Adrenal gland (tissue), 9 donors: ENCODE measurements at regions not wholly inside any gene's neighbourhood (a gene's known extent, or its start where the extent isn't known, plus 50 kb on each side); places are given as distances from the start of the nearest gene placed in this dataset.
"Not testable (repeated sequence)": the region's sequence is repeated elsewhere in the genome, so short reads cannot be mapped to it uniquely, and the experiment has no call there.

ENCODE experiments used
- DNase-seq, 7 donors: peaks; one replicate each; pipeline ENCODE4 v3.0.0-alpha.2; 2019 to 2020
- H3K27ac ChIP-seq, 5 donors: fragments of 200-600 bp; sonication (generic) in 4 of 5; 1 replicate in 3 of 5; 2 replicates in 2 of 5; pipeline versions ENCODE4 v1.5.1 to v1.8.0; 2016 to 2020; ENCODE audit warnings: mild to moderate bottlenecking in 1 of 5
- H3K27me3 ChIP-seq: fragments of 200-600 bp; 2 replicates; pipeline ENCODE4 v1.8.0; 2021
- H3K36me3 ChIP-seq, 2 donors: fragments of 200-600 bp; replicated peaks in 1 of 2; 1 replicate in 1 of 2; 2 replicates in 1 of 2; pipeline versions ENCODE4 v1.5.1 to v1.8.0; 2018 to 2022
- H3K4me1 ChIP-seq, 2 donors: fragments of 200-600 bp; replicated peaks in 1 of 2; 1 replicate in 1 of 2; 2 replicates in 1 of 2; pipeline versions ENCODE4 v1.5.1 to v1.8.0; 2018 to 2021
- H3K4me3 ChIP-seq, 4 donors: fragments of 200-600 bp; sonication (generic) in 3 of 4; one replicate each; pipeline ENCODE4 v1.5.1; 2016 to 2018
- H3K9me3 ChIP-seq, 3 donors: fragments of 200-600 bp; sonication (generic) in 1 of 3; replicated peaks in 1 of 3; 1 replicate in 2 of 3; 2 replicates in 1 of 3; pipeline versions ENCODE4 v1.5.1 to v1.8.0; 2016 to 2021
- CTCF ChIP-seq, 6 experiments: fragments of 450-650 bp in 4 of 6; fragments of 200-600 bp in 2 of 6; sonication (generic) in 1 of 6; IDR thresholded peaks; 1 replicate in 5 of 6; 2 replicates in 1 of 6; pipeline versions ENCODE4 v1.5.1 to v1.8.0; 2016 to 2021; ENCODE audit warnings: antibody characterized with exemption in 6 of 6, mild to moderate bottlenecking in 2 of 6, moderate library complexity in 1 of 6
- POLR2A ChIP-seq, 2 donors: fragments of 450-650 bp; IDR thresholded peaks; one replicate each; pipeline ENCODE4 v1.6.1; 2017; ENCODE audit warnings: antibody characterized with exemption in 2 of 2, mild to moderate bottlenecking in 2 of 2, moderate library complexity in 1 of 2
- WGBS, 4 donors: extraction: QIAGEN DNeasy Blood & Tissue Kit in 2 of 4; methylation state at CpG; one replicate each; pipeline versions ENCODE4 v1.1.5 to v1.1.7; 2013 to 2017; 5-methylcytosine and 5-hydroxymethylcytosine counted together
- intact Hi-C, 2 donors: fragments of 100-400 bp; cut with DNase I; formaldehyde crosslinking; loops; one replicate each; pipeline versions ENCODE4 v1.14.1 to v1.15.0; 2022 to 2023
- donor health status: healthy with polysubstance abuse.
- donor health status: Bipolar disorder and iron deficiency.
- donor health status: DM: yes; HTN: yes; CAD: no.
- donor health status: DM: no; HTN: no; CAD: no.
- donor health status: DM: no; HTN: no; CAD: no.

- Histone ChIP-seq H3K36me3 (no peaks in the 10 kb centered on the region), H3K4me1 (no peaks in the 10 kb centered on the region), H3K9me3 (no peaks in the 10 kb centered on the region), H3K27me3 (no peaks in the 10 kb centered on the region), H3K4me3 (no peak overlapping the region), H3K27ac (no peak overlapping the region)
- TF ChIP-seq POLR2A (IDR thresholded peaks at IDR 0.05) = no peak
- TF ChIP-seq CTCF (IDR thresholded peaks at IDR 0.05) = no peak
- no peak for DNase-seq
- WGBS, 4 donors = 52 to 62% (median 56%) methylated on average over 7 of the region's 7 CpGs
- intact Hi-C loops = no loop called here
Measured at GRCh38 chr15:57797568-57798267, 91.2 kb downstream of the POLR2M start.

GRCh38 chr15:57806003-57806402, 99.5 kb downstream of the POLR2M start:
- Histone ChIP-seq H3K27me3 (no peaks in the 10 kb centered on the region), H3K4me1 (no peaks in the 10 kb centered on the region), H3K27ac (no peak overlapping the region), H3K36me3 (no peaks in the 10 kb centered on the region), H3K4me3 (no peak overlapping the region), H3K9me3 (no peaks in the 10 kb centered on the region)
- 70 to 80% (median 73%) methylated on average over 7 of the region's 7 CpGs for WGBS, 4 donors
- DNase-seq = no peak
- TF ChIP-seq POLR2A (IDR thresholded peaks at IDR 0.05) = no peak
- no peak for TF ChIP-seq CTCF (IDR thresholded peaks at IDR 0.05)
- intact Hi-C loops = no loop called here

GRCh38 chr15:57809285-57809684, 102.8 kb downstream of the POLR2M start:
- WGBS, 4 donors = 83 to 93% (median 89%) methylated on average over 7 of the region's 7 CpGs
- DNase-seq, H3K4me1 ChIP-seq, H3K4me3 ChIP-seq, H3K27me3 ChIP-seq, H3K9me3 ChIP-seq, H3K27ac ChIP-seq, H3K36me3 ChIP-seq, intact Hi-C loops: not testable (repeated sequence)

GRCh38 chr15:57816599-57816998, 110.1 kb downstream of the POLR2M start:
- no peak for DNase-seq
- no peak overlapping the region for H3K27ac ChIP-seq
- TF ChIP-seq CTCF (IDR thresholded peaks at IDR 0.05) (no peak), POLR2A (IDR thresholded peaks at IDR 0.05) (no peak)
- no peaks in the 10 kb centered on the region for H3K36me3 ChIP-seq
- 76 to 91% (median 81%) methylated on average over 6 of the region's 6 CpGs for WGBS, 4 donors
- H3K27me3 ChIP-seq = no peaks in the 10 kb centered on the region
- no peak overlapping the region for H3K4me3 ChIP-seq
- intact Hi-C loops = no loop called here
- no peaks in the 10 kb centered on the region for H3K4me1 ChIP-seq
- no peaks in the 10 kb centered on the region for H3K9me3 ChIP-seq

GRCh38 chr15:57819646-57820045, 113.1 kb downstream of the POLR2M start:
- 55 to 68% (median 66%) methylated on average over 4 of the region's 4 CpGs for WGBS, 4 donors
- no peak for DNase-seq

More at GRCh38 chr15:57819646-57820045, 113.1 kb downstream of the POLR2M start:
- no peak for TF ChIP-seq CTCF (IDR thresholded peaks at IDR 0.05)
- no peak for TF ChIP-seq POLR2A (IDR thresholded peaks at IDR 0.05)
- Histone ChIP-seq H3K9me3 (no peaks in the 10 kb centered on the region), H3K4me1 (no peaks in the 10 kb centered on the region), H3K27me3 (no peaks in the 10 kb centered on the region), H3K4me3 (no peak overlapping the region), H3K36me3 (no peaks in the 10 kb centered on the region), H3K27ac (no peak overlapping the region)
- intact Hi-C loops = no loop called here
